ENCODE measurements at regions not wholly inside any gene's neighbourhood (a gene's known extent, or its start where the extent isn't known, plus 50 kb on each side); places are given as distances from the start of the nearest gene placed in this dataset.

GRCh38 chr6:125667326-125667725 lies 82.1 kb upstream of the HEY2 start:
- DNase-seq (no peak), ATAC-seq (no peak)
- H3K27me3 ChIP-seq (ENCODE audit: low read length): peaks cover 61% of the 10 kb centered on the region
- H4K20me1 ChIP-seq (ENCODE audit: low read length): no peaks in the 10 kb centered on the region
- no peak overlapping the region for H3K27ac ChIP-seq (ENCODE audit: low read length)
- no TSS peak for BruUV-seq (replicated peaks)
- no peak overlapping the region for H3K4me3 ChIP-seq (ENCODE audit: low read length)
- no peaks in the 10 kb centered on the region for H3K36me3 ChIP-seq (ENCODE audit: low read depth, low read length)
- CTCF ChIA-PET: no interaction called here
- H2AFZ ChIP-seq (ENCODE audit: low read length): no peak overlapping the region
- no peaks in the 10 kb centered on the region for H3K9me3 ChIP-seq (ENCODE audit: low read length)
- intact Hi-C loops (cut with micrococcal nuclease): no loop called here
- H3K9me2 ChIP-seq (replicated peaks; ENCODE audit: low read length): no peaks in the 10 kb centered on the region
- POLR2A ChIA-PET (ENCODE audit: unreplicated experiment): no interaction called here
- H3K79me2 ChIP-seq (ENCODE audit: low read length): no peaks in the 10 kb centered on the region
- TF ChIP-seq, protein P1, sequence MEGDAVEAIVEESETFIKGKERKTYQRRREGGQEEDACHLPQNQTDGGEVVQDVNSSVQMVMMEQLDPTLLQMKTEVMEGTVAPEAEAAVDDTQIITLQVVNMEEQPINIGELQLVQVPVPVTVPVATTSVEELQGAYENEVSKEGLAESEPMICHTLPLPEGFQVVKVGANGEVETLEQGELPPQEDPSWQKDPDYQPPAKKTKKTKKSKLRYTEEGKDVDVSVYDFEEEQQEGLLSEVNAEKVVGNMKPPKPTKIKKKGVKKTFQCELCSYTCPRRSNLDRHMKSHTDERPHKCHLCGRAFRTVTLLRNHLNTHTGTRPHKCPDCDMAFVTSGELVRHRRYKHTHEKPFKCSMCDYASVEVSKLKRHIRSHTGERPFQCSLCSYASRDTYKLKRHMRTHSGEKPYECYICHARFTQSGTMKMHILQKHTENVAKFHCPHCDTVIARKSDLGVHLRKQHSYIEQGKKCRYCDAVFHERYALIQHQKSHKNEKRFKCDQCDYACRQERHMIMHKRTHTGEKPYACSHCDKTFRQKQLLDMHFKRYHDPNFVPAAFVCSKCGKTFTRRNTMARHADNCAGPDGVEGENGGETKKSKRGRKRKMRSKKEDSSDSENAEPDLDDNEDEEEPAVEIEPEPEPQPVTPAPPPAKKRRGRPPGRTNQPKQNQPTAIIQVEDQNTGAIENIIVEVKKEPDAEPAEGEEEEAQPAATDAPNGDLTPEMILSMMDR (conservative IDR thresholded peaks at IDR 0.05; ENCODE audit: low read depth, low read length): no peak
- no peak for TF ChIP-seq EZH2phosphoT487 (IDR thresholded peaks at IDR 0.05; ENCODE audit: borderline replicate concordance, low read length)
- H3F3A ChIP-seq (ENCODE audit: low read length, unreplicated experiment): no peaks in the 10 kb centered on the region
- no peak overlapping the region for H3K4me2 ChIP-seq (ENCODE audit: low read length)
- H3K9ac ChIP-seq (ENCODE audit: low read length): no peak overlapping the region
- no peaks in the 10 kb centered on the region for H3K4me1 ChIP-seq (ENCODE audit: insufficient read depth, low read length)

GRCh38 chr6:125668071-125668470 lies 81.4 kb upstream of the HEY2 start:
- Histone ChIP-seq H3K9me3 (ENCODE audit: low read length) (no peaks in the 10 kb centered on the region), H3K36me3 (ENCODE audit: low read depth, low read length) (no peaks in the 10 kb centered on the region), H3K4me1 (ENCODE audit: insufficient read depth, low read length) (no peaks in the 10 kb centered on the region), H3K27ac (ENCODE audit: low read length) (no peak overlapping the region), H3F3A (ENCODE audit: low read length, unreplicated experiment) (no peaks in the 10 kb centered on the region), H3K9me2 (replicated peaks; ENCODE audit: low read length) (no peaks in the 10 kb centered on the region), H3K4me2 (ENCODE audit: low read length) (no peak overlapping the region), H3K9ac (ENCODE audit: low read length) (no peak overlapping the region), H2AFZ (ENCODE audit: low read length) (no peak overlapping the region), H3K79me2 (ENCODE audit: low read length) (no peaks in the 10 kb centered on the region), H3K4me3 (ENCODE audit: low read length) (no peak overlapping the region), H4K20me1 (ENCODE audit: low read length) (no peaks in the 10 kb centered on the region), H3K27me3 (ENCODE audit: low read length) (peaks cover 55% of the 10 kb centered on the region)
- ChIA-PET CTCF (no interaction called here), POLR2A (ENCODE audit: unreplicated experiment) (no interaction called here)
- no TSS peak for BruUV-seq (replicated peaks)
- no peak for DNase-seq
- ATAC-seq: no peak
- TF ChIP-seq, protein P1 (conservative IDR thresholded peaks at IDR 0.05; ENCODE audit: low read depth, low read length): no peak
- no peak for TF ChIP-seq EZH2 (IDR thresholded peaks at IDR 0.05; ENCODE audit: low read length, unreplicated experiment)
- TF ChIP-seq EZH2phosphoT487 (IDR thresholded peaks at IDR 0.05; ENCODE audit: borderline replicate concordance, low read length): no peak
- intact Hi-C loops (cut with micrococcal nuclease): no loop called here

- ATAC-seq (no peak), DNase-seq (no peak)
- H3K79me2 ChIP-seq (ENCODE audit: low read length): no peaks in the 10 kb centered on the region
- H3K9me2 ChIP-seq (replicated peaks; ENCODE audit: low read length): no peaks in the 10 kb centered on the region
- H3K36me3 ChIP-seq (ENCODE audit: low read depth, low read length): no peaks in the 10 kb centered on the region
- no peak overlapping the region for H3K9ac ChIP-seq (ENCODE audit: low read length)
- H3K4me1 ChIP-seq (ENCODE audit: insufficient read depth, low read length): no peaks in the 10 kb centered on the region
- no peak overlapping the region for H3K4me2 ChIP-seq (ENCODE audit: low read length)
- intact Hi-C loops (cut with micrococcal nuclease): no loop called here
- no peak overlapping the region for H3K27ac ChIP-seq (ENCODE audit: low read length)
- no peak overlapping the region for H3K4me3 ChIP-seq (ENCODE audit: low read length)
- no peaks in the 10 kb centered on the region for H3K9me3 ChIP-seq (ENCODE audit: low read length)
- H3F3A ChIP-seq (ENCODE audit: low read length, unreplicated experiment): no peaks in the 10 kb centered on the region
- no TSS peak for BruUV-seq (replicated peaks)
- no peak overlapping the region for H2AFZ ChIP-seq (ENCODE audit: low read length)
- H4K20me1 ChIP-seq (ENCODE audit: low read length): no peaks in the 10 kb centered on the region
- TF ChIP-seq, protein P1 (conservative IDR thresholded peaks at IDR 0.05; ENCODE audit: low read depth, low read length): no peak
- ChIA-PET CTCF (no interaction called here), POLR2A (ENCODE audit: unreplicated experiment) (no interaction called here)
- H3K27me3 ChIP-seq (ENCODE audit: low read length): peaks cover 34% of the 10 kb centered on the region
Measured at GRCh38 chr6:125670568-125670967, 78.9 kb upstream of the HEY2 start.

All from PC-3 (cell line).